KOPT-K1 (cell line): ENCODE measurements at regions not wholly inside any gene's neighbourhood (a gene's known extent, or its start where the extent isn't known, plus 50 kb on each side); places are given as distances from the start of the nearest gene placed in this dataset.
"Not testable (repeated sequence)": the region's sequence is repeated elsewhere in the genome, so short reads cannot be mapped to it uniquely, and the experiment has no call there.

Source experiments
- H3K27ac ChIP-seq: fragments of 200-600 bp; sonication (generic); 2 replicates; pipeline ENCODE4 v1.5.1; 2016; ENCODE audit warnings: antibody characterized with exemption, mild to moderate bottlenecking, low read depth, low read length; ENCODE audit not compliant: poor library complexity, severe bottlenecking
- H3K36me3 ChIP-seq: fragments of 200-600 bp; sonication (generic); 2 replicates; pipeline ENCODE4 v1.5.1; 2017; ENCODE audit warnings: antibody characterized with exemption, mild to moderate bottlenecking, low read length, moderate library complexity; ENCODE audit not compliant: insufficient read depth
- H3K9me3 ChIP-seq: fragments of 200-600 bp; sonication (generic); 2 replicates; pipeline ENCODE4 v1.5.1; 2017; ENCODE audit warnings: antibody characterized with exemption, low read length, mild to moderate bottlenecking; ENCODE audit not compliant: insufficient read depth, poor library complexity, severe bottlenecking

- Histone ChIP-seq H3K9me3 (no peaks in the 10 kb centered on the region), H3K27ac (no peak overlapping the region), H3K36me3 (no peaks in the 10 kb centered on the region)
These were observed 1132.5 kb downstream of the TUSC7 start for GRCh38 chr3:117842086-117842485.

DNA sequence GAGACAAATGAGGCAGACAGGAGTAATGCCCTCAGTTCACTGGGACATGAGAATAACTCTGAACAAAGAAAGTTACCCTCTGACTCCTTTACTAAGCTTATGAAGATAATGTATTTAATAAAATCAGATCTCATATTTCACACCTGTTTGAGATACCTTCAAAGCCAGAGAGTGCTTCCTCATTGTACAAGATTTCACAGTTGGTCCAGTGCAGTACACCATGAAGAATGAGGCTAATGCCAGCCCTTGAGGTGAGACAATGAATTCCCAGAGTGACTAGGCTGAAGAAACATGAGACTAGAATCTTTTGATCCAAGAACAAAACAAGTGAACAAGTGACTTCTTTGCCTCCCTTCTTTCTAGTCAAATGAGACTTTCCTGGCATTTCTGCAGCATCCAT lies 1133.8 kb downstream of the TUSC7 start:
- H3K27ac ChIP-seq: no peak overlapping the region
- no peaks in the 10 kb centered on the region for H3K9me3 ChIP-seq
- no peaks in the 10 kb centered on the region for H3K36me3 ChIP-seq

DNA sequence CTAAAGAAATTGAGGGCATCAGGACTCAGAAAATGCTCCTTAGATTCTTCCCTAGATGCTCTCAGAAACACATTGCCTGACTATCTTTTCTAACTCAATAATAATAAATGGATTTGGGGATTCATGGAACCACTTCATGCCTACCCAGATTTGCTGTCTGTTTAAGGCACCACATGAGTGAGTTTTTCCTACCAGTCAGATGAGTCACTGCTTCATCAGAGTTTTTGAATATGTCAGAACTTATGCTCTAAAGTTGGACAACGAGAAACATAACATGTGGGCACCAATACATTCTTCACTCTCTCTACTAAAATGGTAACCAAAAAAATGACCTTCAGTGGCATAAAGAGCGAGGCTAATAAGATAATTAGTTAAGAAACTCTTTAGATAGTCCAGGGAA lies 1135.1 kb downstream of the TUSC7 start:
- no peaks in the 10 kb centered on the region for H3K9me3 ChIP-seq
- no peak overlapping the region for H3K27ac ChIP-seq
- H3K36me3 ChIP-seq: no peaks in the 10 kb centered on the region

DNA sequence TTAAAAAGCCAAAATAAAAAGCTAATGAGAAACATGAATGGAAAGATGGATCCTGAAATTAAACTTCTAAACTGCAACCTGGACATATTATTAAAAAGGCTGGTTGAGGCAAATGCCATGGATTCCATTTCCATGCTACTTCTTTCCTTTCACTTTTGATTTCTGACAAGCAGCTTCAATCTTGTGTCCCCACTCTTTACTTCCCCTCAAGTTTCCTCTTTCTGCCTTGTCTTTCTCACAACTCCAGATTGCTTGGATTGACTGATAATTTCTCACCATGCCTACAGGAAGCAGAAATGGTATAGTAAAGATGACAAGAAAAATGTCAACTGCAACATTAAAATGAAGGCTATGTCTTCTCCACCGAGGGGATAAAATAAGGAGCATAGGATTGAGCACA lies 1136.7 kb downstream of the TUSC7 start:
- Histone ChIP-seq H3K27ac (no peak overlapping the region), H3K36me3 (no peaks in the 10 kb centered on the region), H3K9me3 (no peaks in the 10 kb centered on the region)

GRCh38 chr3:117848606-117849005 lies 1139.0 kb downstream of the TUSC7 start:
- Histone ChIP-seq H3K27ac (no peak overlapping the region), H3K36me3 (no peaks in the 10 kb centered on the region)

GRCh38 chr3:117853923-117854668 lies 1144.5 kb downstream of the TUSC7 start:
- H3K27ac ChIP-seq: no peak overlapping the region
- no peaks in the 10 kb centered on the region for H3K9me3 ChIP-seq
- no peaks in the 10 kb centered on the region for H3K36me3 ChIP-seq

More at GRCh38 chr3:117848606-117849005, 1139.0 kb downstream of the TUSC7 start:
- no peaks in the 10 kb centered on the region for H3K9me3 ChIP-seq

- H3K9me3 ChIP-seq: no peaks in the 10 kb centered on the region
- no peak overlapping the region for H3K27ac ChIP-seq
- H3K36me3 ChIP-seq: no peaks in the 10 kb centered on the region
These were observed 1146.8 kb downstream of the TUSC7 start for GRCh38 chr3:117856354-117856753.

- no peak overlapping the region for H3K27ac ChIP-seq
- H3K9me3 ChIP-seq: no peaks in the 10 kb centered on the region
- H3K36me3 ChIP-seq: no peaks in the 10 kb centered on the region
These were observed 1153.6 kb downstream of the TUSC7 start for GRCh38 chr3:117863146-117863545.

DNA sequence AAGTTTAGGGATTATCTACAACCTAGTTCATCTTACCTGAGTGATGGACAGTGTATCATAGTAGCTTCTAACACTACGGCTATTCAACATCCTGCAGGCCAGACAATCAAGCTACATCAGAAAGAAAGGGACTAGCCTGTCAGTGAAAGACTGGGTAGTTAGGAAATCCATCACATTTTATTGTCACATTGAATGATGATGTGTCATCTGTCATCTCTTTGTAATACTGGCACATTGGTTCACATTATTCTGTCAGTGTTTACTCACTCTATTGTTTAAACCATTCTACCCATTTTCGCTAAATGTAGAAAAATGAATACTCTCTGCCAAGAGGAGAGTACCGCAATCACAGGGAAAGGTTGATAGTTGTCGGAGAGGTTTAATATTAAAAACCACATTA lies 1155.8 kb downstream of the TUSC7 start:
- Histone ChIP-seq H3K27ac (no peak overlapping the region), H3K36me3 (no peaks in the 10 kb centered on the region), H3K9me3 (no peaks in the 10 kb centered on the region)

GRCh38 chr3:117868766-117869165 lies 1159.2 kb downstream of the TUSC7 start:
- Histone ChIP-seq H3K27ac (no peak overlapping the region), H3K36me3 (no peaks in the 10 kb centered on the region), H3K9me3 (no peaks in the 10 kb centered on the region)

- Histone ChIP-seq H3K36me3 (no peaks in the 10 kb centered on the region), H3K27ac (no peak overlapping the region), H3K9me3 (no peaks in the 10 kb centered on the region)
These were observed 1162.4 kb downstream of the TUSC7 start for GRCh38 chr3:117871934-117872333.

DNA sequence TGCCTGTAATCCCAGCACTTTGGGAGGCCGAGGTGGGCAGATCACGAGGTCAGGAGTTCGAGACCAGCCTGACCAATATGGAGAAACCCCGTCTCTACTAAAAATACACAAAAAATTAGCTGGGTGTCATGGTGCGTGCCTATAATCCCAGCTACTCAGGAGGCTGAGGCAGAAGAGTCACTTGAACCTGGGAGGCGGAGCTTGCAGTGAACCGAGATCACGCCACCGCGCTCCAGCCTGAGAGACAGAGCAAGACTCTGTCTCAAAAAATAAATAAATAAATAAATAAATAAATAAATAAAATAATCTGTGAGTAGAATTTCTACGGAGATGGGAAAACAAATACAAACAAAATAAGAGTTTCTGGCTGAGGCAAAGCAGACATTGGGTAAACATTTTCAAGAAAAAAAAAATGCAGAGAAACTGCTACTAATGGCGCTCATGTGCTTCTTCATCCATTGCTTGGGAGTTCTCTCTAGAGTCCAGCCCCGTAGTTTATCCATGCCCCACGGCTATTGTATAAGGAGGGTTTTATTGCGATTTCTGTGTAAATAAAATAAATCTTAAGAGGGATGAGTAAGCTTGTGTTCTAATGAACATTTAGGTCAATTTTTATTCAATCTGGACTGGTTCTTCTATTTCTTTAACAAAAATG lies 1161.9 kb downstream of the IGSF11 start:
- not testable (repeated sequence) for H3K27ac ChIP-seq

DNA sequence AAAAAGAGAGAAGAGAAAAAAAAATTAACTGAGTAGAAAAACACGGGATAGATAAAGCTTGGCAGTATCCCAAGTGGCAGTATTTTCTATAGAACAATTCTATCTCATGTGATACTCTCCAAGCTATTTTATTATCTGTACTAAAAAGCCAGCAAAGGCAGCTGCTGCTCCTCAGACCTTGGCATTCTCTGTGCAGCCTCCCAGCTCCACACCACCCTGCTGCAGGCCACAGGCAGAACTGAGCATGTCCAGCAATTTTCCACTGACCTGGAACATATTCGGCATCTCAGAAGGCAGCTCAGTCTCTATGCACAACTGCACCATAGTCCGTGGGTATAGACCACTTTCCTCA lies 1161.4 kb downstream of the IGSF11 start:
- Histone ChIP-seq H3K9me3 (no peaks in the 10 kb centered on the region), H3K27ac (no peak overlapping the region)

More for the DNA sequence above, 1161.9 kb downstream of the IGSF11 start:
- not testable (repeated sequence) for H3K36me3 ChIP-seq, H3K9me3 ChIP-seq

DNA sequence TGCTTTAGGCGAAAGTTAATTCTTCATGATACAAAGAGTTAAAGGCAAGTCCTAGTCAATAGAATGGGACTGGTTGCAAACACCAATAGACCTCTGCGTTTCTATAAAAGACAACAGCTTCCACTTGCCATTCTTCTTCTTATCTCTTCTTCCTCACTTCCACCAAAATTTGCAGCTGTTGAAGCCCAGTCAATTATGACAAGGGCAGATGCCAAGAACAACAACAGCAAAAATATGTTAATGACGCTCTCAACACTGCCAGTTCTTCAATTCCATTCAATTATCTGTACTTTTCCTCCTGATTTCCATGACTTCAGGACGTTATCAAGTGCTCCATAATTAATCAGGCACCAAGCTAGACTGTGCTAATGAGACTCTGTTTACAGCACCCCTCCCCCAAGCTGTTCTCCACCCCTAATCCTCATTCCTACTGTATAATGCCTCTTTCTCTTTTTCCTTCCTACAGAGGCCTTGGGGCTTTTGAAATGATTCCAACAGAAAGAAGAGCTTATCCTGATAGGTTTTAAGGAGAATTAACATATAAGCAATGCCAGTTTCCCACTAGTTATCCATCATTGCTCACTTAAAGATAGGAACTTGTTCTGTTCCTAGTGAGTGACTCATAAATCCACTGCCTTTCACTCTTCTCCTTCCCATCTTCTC lies 1160.5 kb downstream of the IGSF11 start:
- Histone ChIP-seq H3K9me3 (no peaks in the 10 kb centered on the region), H3K36me3 (no peaks in the 10 kb centered on the region), H3K27ac (no peak overlapping the region)

More for the DNA sequence above, 1161.4 kb downstream of the IGSF11 start:
- H3K36me3 ChIP-seq: no peaks in the 10 kb centered on the region

- Histone ChIP-seq H3K36me3 (no peaks in the 10 kb centered on the region), H3K9me3 (no peaks in the 10 kb centered on the region), H3K27ac (no peak overlapping the region)
These were observed 1159.5 kb downstream of the IGSF11 start for GRCh38 chr3:117874904-117875874.
